ENCODE measurements at regions not wholly inside any gene's neighbourhood (a gene's known extent, or its start where the extent isn't known, plus 50 kb on each side); places are given as distances from the start of the nearest gene placed in this dataset.
"Not testable (repeated sequence)": the region's sequence is repeated elsewhere in the genome, so short reads cannot be mapped to it uniquely, and the experiment has no call there.

- DNase-seq (ENCODE audit: low read depth in 2 of 2), result no peak
Observed at GRCh38 chr1:182331387-182331786, 60.2 kb downstream of the GLUL start.

DNA sequence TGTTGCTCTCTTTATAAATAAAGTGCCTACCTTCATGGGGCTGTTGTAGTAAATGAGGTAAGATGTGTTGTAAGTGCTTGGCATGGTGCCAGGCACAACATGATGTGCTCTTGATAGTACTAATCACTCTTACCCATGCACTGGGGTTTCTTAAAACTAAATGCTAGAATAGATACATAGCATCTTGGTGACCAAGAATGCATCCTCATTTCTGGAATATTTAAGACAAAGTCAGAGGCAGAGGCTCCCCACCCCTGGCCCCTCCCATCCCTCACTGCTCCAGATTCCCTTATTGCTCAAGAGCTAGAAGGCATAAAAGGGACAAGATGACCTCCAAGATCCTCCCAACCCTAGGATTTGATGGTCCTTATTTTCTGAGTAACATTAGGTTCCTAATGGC is 61.3 kb downstream of the GLUL start:
- DNase-seq (ENCODE audit: low read depth in 2 of 2), result no peak

- DNase-seq (ENCODE audit: low read depth in 2 of 2), result no peak
Observed at GRCh38 chr1:182329471-182329870, 62.1 kb downstream of the GLUL start.

GRCh38 chr1:182328591-182328990 is 63.0 kb downstream of the GLUL start:
- DNase-seq (ENCODE audit: low read depth in 2 of 2), result no peak

DNA sequence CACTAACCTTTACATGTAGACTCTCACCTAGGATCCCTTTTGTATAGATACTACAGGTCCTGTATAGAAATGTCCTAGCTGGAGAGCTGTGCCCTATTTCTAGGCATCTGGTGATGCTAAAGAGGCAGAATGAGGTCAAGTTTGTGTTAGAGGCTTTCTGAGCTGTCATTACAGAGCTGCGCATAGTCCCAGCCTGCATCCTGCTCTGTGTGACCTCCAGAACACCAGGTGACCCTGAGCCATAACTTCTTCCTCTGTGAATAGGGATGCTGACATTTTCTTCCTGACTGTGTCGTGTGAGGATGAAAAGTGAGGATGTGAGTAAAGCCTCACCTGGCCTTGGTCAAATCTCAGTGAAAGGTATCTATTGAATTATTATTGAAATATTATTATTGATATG is 66.3 kb downstream of the GLUL start:
- no peak for DNase-seq (ENCODE audit: low read depth in 2 of 2)

DNA sequence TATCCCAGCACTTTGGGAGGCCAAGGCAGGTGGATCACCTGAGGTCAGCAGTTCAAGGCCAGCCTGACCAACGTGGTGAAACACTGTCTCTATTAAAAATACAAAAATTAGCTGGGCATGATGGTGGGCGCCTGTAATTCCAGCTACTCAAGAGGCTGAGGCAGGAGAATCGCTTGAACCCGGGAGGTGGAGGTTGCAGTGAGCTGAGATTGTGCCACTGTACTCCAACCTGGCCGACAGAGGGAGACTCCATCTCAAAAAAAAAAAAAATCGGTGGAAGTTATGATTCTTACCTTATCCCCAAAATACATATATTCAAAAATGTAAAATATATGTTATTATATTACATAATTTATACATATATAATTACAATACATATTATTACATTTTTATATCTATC is 70.1 kb downstream of the GLUL start:
- not testable (repeated sequence) for DNase-seq (ENCODE audit: low read depth in 2 of 2)

- no peak for DNase-seq (ENCODE audit: low read depth in 2 of 2)
Observed at GRCh38 chr1:182317611-182318161, 73.9 kb downstream of the GLUL start.

- not testable (repeated sequence) for DNase-seq (ENCODE audit: low read depth in 2 of 2)
Observed at GRCh38 chr1:182316454-182316853, 75.1 kb downstream of the GLUL start.

GRCh38 chr1:182315167-182315556 is 76.4 kb downstream of the GLUL start:
- no peak for DNase-seq (ENCODE audit: low read depth in 2 of 2)

DNA sequence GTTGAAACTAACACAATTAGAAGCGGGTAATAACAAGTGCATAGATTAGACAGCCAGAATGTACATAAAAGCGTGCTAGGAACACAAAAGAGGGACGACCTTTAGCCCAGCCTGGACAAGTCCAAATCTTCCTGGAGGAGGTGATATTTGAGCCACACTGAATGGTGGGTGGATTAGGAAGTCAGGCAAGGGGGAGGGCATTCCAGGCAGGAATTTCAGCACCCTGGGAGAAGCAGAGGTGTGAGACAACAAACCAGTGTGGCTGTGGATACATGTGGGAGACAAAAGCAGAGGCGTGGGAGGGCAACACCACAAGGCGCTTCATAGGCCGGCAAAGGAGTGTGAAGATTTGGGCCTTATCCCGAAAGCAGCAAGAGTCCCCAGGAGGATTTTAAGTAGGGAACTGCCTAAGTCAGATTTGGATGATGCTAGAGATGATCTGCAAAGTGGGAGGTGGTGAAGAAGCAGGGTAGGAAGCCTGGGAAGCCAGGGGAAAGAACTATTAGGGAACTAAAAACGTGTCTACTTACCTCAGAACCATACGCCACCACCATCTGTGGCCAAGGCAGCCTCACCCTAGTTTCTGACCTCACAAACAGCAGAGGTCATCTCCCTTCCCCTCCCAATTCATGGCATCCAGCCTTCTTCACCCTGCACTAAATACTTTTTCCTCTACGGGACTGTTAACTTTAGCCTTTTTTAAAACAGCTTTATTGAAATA is 81.8 kb downstream of the GLUL start:
- DNase-seq (ENCODE audit: low read depth in 2 of 2), result no peak

DNA sequence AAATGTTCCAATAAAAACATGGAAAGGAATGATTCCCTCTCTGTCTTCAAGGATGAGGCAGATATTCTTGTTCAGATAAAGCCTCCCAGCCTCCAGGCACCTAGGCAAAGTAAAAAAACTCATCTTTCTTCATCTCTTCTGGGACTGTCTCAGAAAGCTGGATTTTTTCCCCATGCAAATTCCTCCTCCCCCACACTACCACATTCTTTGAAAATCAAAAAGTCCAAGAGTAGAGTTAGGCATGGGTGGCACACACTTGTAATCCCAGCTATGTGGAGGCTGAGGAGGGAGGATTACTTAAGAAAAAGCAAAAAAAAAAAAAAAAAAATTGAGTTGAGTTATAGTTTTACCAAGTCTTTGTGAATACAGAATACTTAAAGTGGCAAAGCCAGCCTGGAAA is 82.8 kb downstream of the GLUL start:
- no peak for DNase-seq (ENCODE audit: low read depth in 2 of 2)

DNA sequence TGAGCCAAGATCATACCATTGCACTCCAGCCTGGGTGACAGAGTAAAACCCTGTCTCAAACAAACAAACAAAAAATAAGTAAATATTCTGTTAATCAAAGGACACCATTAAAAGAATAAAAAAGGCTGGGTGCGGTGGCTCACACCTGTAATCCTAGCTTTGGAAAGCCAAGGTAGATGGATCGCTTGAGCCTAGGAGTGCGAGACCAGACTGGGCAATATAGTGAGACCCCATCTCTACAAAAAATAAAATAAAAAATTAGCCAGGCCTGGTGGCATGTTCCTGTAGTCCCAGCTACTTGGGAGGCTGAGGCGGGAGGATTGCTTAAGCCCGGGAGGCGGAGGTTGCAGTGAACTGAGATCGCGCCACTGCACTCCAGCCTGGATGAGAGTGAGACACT is 84.1 kb downstream of the GLUL start:
- DNase-seq (ENCODE audit: low read depth in 2 of 2), result not testable (repeated sequence)

GRCh38 chr1:182305861-182306260 is 85.7 kb downstream of the GLUL start:
- DNase-seq (ENCODE audit: low read depth in 2 of 2), result no peak

GRCh38 chr1:182304627-182305026 is 87.0 kb downstream of the GLUL start:
- DNase-seq (ENCODE audit: low read depth in 2 of 2), result no peak

DNA sequence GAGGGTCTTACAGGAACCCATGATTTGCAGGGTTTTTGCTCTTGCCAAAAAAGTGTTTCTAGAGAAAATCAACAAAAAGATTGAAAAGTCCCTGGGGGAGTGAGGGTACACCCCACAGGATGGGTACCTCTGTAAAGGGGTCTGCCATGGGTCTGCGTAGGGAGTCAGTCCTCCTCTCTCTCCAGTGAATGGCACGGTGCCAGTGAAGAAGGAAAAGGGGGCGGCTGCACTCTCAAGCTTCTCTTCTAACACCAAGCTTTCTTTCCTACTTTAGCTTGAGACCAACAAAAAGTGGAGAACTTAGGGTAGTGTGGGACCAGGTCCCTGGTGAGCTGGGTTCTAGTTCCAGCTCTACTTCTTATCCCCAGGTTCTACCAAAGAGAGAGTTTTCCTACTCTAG is 87.4 kb downstream of the GLUL start:
- DNase-seq (ENCODE audit: low read depth in 2 of 2), result no peak

GRCh38 chr1:182303778-182304177 is 87.8 kb downstream of the GLUL start:
- DNase-seq (ENCODE audit: low read depth in 2 of 2), result no peak

DNA sequence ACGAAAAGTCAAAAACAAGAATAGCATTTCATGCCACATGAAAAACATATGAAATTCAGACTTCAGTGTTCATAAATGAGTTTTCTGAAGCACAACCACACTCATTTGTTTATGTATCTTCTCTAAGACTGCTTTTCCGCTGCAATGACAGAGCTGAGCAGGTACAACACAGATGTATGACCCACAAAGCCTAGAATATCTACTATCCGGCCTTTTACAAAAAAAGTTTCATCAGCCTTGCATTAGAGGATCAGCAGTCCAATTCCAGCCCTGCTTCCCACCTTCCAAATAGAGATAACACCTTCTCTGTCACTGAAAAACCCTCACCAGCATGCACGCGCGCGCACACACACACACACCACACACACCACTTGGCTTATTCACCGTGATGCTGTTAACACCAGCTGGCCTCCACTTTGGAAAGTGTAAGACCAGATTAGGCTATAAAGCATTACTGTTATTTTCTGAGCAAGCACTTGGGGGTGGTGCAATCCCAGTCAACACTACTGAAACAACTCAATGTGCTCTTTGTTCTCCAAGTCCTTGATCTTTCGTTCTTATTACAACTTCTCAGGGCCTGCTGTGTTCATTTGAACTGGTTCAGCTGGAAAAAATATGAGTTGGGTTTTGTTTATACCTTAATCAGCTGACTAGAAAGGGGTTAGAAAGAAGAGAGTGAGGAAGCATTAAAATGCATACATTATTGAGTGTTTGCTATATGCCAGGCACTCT is 90.0 kb downstream of the GLUL start:
- no peak for DNase-seq (ENCODE audit: low read depth in 2 of 2)

- DNase-seq (ENCODE audit: low read depth in 2 of 2), result no peak
Observed at GRCh38 chr1:182301026-182301436, 90.6 kb downstream of the GLUL start.

DNA sequence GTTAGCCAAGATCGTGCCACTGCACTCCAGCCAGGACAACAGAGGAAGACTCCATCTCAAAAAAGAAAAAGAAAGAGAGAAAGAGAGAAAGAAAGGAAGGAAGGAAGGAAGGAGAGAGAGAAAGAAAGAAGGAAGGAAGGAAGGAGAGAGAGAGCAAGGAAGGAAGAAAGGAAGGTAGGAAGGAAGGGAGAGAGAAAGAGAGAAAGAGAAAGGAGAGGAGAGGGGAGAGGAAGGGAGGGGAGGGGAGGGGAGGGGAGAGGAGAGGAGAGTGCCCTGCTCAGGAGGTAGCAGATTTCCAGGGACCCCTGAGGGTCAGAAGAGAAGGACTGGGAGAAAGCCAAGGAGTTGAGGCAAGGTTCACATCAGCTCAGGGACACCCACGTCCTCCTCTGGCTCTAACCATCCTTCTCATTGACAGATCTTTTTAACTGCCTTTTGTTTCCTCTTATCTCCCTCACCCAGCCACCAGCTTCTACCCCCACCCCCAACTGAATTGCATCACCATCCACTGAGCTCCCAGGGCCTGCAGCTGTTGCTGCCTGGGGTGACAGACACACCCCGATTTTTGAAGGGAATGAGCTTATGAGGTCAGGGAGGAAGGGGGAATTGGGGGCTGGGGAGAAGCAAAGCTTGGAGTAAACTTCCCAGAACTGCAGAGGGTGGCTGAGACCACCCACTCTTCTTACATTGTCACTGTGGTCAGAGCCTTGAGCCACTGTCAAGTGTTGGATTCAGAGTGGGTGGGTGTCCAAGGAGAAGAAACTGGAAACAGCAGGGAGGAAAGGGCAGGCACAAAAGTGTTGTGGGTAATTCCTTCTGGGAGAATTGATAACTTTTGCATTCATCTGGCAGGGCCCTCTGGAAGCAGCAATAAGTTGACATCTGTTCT is 91.6 kb downstream of the GLUL start:
- DNase-seq (ENCODE audit: low read depth in 2 of 2), result no peak

GRCh38 chr1:182299054-182299727 is 92.4 kb downstream of the GLUL start:
- not testable (repeated sequence) for DNase-seq (ENCODE audit: low read depth in 2 of 2)

DNA sequence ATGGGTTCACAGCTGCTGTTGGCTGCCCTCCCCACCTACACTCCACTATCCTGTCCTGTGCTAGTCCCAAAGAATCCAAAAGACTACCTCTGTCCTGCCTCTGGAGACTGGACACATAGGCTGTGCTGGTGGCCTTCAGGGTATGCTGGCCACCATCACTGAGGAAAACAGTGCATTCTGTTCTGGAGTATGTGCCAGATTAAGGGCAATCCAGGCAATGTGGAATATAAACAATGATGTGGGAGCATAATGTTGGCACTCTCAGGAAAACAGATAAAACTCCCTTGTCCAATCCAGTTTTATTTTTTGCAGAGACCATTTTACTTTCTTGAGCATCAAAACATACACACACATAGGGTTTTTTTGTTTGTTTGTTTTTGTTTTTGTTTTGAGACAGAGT is 94.3 kb downstream of the GLUL start:
- DNase-seq (ENCODE audit: low read depth in 2 of 2), result no peak

Data from lung microvascular endothelial cell (primary cell).